GM19397 (cell line): ENCODE measurements at regions not wholly inside any gene's neighbourhood (a gene's known extent, or its start where the extent isn't known, plus 50 kb on each side); places are given as distances from the start of the nearest gene placed in this dataset.

Experiments used
- ATAC-seq: cut with Tn5 transposase; IDR thresholded peaks from one replicate; pipeline ENCODE4 v1.9.1; 2021; ENCODE audit warnings: mild to moderate bottlenecking, moderate library complexity; ENCODE audit not compliant: unreplicated experiment

GRCh38 chr13:104014803-104015645 is 948.8 kb upstream of the SLC10A2 start:
- ATAC-seq: no peak

GRCh38 chr13:104011505-104012241 is 945.5 kb upstream of the SLC10A2 start:
- no peak for ATAC-seq

DNA sequence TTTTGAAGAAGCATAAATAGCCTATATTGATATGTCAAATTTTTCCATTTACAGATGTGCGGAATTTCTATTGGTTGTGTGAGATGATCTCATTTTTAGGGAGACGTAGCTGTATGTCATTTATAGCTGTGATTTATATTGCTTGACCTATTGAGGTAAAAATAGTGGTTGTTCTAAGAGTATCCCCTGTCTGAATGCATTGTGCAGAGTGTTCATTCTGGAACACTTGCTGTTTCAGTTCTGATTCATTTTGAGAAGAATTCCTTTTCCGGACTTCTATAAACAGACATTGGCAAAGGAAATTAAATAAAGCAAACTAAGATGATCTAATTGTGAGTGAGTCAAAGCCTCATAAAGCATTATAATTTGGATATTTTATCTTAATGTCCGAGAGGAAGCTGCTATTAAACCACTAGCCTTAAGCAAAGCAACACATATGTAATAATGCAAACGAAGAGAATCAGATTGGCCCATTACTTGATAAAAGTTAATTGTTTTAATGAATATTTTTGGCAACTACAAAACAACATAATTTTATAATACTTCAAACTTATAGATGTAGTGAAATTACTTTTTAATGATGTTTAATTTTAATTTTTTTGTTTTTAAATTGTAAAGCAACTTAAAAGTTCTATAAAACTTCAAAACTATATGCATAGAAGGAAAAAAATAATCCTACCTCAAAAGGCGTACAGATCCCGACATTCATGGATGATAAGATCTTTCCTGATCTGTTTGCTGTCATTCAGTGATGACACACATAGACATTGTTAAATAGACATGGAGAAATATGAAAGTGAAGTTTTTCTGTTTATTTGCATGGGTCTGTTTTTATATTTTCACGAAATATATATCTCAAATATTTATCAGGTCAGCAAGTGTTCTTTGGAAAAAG is 942.6 kb upstream of the SLC10A2 start:
- no peak for ATAC-seq

GRCh38 chr13:104008075-104008474 is 941.9 kb upstream of the SLC10A2 start:
- ATAC-seq: no peak

DNA sequence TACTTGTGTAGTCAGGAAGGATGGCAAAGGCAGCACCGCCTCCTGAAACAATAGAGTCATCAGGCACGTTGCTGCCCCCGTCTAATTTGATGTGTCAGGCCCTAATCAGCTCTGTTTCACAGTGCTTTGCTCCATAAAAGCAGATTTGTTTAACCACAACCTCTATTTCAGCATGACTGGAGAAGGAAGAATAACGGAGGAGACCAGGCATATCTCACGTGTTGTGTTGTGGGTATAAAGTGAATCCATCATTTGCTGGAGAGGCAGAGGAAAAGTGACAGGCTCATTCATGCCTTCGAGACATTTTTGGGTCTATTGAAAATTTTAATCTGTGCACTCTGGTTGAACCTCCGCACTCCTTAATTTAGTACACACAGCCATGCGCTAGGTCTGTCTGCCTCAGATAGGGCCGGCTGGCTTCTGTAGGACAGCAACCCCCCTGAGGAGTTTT is 940.4 kb upstream of the SLC10A2 start:
- no peak for ATAC-seq

GRCh38 chr13:104004572-104004971 is 938.4 kb upstream of the SLC10A2 start:
- ATAC-seq: no peak

DNA sequence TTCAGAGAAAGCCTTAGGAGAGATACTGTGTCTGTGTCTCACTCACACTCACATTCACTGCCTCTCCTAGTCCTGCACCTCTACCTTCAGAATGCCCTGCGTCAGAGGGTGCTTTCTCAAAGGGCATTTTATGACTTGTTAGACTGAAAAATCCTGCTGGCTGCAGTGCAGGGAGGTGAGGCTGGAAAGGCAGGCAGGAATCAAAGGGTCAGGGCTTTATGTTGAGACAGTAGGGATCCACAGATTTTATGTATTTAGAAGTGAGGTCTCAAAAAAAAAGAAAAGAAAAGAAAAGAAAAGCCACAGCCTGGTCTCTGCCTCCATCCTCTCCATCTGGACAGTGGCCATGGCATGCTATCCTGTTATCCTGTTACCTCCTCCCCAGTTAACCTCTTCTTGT is 936.0 kb upstream of the SLC10A2 start:
- no peak for ATAC-seq

GRCh38 chr13:104001766-104002165 is 935.5 kb upstream of the SLC10A2 start:
- ATAC-seq: no peak

DNA sequence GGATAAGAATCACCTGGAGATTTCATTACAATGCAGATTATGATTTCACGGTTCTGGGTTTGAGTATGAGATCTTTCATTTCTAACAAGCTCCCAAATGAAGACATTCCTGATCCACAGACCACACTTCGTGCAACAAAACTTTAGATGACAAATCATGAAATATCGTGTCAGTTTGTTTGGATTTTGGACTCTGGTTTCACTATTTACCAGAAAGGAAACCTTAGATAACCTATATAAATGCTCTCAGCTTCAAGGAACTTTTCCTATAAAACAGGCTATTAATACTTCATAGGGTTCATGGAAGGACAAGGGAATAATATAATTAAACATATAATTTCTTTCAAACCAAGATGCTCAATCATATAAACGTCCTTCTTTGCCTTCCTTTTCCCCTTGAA is 930.5 kb upstream of the SLC10A2 start:
- no peak for ATAC-seq

DNA sequence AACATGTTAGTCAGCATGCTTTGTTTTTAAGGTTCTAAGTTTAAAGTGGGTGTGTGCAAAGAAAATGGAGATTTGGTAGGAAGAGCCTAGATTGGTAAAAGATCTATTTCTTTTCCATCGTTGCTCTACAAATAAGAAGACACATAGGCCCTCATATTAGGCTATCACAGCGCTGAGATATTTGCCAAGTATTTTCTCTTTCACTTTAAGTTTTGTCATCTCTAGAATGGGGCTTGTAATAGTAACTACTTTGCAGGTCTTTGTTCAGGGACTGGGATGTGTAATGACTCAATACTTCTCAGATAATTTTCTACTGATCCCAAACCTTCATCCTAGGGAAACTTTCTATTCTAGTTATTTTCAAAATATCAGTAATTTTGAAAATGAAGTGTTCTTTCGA is 917.7 kb upstream of the SLC10A2 start:
- ATAC-seq: no peak

- ATAC-seq: no peak
Observed at GRCh38 chr13:103976371-103976770, 910.2 kb upstream of the SLC10A2 start.

DNA sequence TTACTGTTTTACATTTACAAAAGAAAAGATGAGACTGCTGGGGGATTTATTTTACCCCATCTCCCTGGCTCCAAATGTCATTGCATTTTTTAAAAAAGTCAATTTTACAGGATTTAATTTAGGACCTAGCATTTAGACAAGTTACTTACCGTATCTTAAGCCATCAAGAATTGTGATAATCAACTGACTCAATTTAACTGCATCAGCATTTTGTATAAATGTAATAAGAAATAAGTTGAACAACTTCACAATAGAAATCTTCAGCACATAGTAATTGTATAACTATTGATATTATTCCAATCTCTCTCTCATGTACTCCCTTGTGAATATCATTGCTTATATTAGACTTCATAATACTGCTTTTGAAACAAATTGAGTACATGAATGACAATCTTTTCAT is 907.5 kb upstream of the SLC10A2 start:
- ATAC-seq: no peak

DNA sequence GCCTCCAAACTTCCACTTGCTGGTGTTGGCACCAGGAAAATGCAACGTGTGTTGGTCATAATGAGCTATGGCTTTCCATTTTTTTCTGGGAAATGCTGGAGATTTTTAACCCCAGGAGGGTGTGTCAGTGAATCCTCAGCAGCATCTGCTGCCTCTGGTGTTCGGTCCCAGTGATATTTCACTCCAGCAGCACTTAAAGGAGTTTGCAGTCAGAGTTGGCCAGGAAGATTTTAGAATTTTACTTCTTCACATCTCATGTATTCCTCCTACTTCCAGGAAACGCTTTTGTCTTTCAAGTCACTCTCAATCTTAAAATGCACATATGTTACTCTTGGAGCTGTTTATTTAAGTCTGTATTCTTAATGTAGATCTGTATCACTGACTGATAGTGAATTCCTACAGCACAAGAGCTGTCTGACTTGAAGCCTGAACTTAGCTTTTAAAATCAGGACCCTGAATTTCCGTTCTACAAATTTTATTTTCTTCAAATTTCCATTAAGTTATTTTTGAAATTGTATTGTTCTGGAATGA is 903.4 kb upstream of the SLC10A2 start:
- ATAC-seq: no peak

DNA sequence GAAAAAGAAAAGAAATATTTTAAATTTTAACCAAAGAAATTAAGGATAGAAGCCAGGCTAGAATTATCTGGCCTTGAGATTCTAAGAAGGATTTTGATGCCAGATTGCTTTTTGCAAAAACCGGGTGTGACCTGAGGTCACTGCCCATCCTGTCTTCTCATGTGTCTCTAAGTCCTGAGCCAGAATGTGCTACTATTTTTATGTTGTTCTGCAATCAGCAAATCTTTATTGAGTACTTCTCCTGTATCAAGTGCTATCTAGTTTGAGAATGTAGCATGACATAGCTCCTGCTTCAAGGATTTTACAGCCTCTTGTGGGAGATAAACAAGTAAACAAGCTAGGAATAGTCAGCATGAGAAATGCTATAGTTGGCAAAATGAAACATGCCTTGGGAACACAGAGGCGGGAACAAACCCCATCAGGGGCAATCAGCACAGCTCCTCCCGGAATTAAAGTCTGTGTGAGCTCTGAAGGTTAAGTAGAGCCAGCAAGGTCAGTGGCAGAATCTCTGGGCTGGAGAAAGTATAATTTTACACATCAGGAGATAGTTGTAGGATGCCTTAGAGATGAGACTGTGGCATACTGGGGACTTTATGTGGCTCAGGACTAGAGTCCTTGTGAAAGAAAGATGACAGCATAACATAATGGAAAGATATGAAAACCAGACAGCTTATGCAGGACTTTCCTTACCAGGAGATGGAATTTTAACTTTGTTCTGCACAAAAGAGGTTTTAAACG is 899.5 kb upstream of the SLC10A2 start:
- ATAC-seq: no peak

- ATAC-seq: no peak
Observed at GRCh38 chr13:103961784-103962183, 895.6 kb upstream of the SLC10A2 start.

DNA sequence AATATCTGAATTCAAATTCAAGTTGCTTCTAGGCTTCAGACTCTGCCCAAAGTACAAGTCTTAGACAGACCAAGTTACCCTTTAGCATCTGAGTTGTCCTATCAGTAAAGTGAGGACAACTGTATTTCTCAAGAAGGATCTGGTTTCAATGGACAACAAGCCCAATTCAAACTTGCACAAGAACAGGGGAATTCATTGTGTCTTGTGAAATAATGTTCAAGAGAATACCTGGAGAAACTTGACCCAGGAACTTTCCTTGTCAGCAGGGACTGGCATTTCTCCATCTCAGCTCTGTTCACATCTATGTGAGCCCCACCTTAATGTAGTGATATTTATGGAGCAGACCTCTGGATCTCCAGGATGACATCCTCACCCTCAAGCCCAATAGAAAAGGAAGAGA is 894.9 kb upstream of the SLC10A2 start:
- ATAC-seq: no peak

GRCh38 chr13:103960001-103960400 is 893.8 kb upstream of the SLC10A2 start:
- no peak for ATAC-seq

DNA sequence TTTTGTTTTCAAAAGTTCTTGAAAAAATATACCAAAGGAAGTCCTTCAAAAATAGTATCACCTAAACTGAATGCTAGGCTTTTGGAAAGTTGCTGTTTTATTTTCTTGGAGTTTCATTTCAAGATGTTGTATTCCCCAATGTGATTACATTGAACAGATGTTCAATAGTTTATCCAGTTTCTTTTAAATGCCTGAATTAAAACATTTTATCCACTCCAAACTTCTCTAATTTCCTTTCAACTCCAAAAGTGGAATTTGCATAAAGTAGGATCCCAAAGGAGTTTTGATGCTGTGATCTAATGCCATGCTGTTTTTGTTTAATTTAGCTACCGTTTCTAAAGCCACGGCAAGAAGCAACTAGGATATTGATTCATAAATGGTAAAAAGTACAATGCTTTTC is 892.5 kb upstream of the SLC10A2 start:
- ATAC-seq: no peak

DNA sequence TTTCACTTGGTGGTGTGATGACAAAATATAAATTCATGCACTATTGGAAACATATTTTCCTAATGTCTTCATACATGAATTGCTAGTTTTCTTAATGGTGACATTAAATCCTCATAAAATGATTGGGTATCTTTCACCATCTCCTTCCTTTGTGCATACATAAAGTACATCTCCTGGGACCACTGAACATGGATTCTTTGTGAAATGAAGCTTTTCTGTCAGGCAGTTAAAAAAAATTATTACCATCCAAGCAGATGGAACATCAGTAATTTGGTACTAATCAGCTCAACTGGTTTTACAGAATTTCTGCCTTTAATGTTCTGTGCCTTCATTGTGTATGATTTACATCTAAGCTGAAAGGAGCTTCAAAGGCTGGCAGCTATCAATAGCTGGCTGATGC is 891.7 kb upstream of the SLC10A2 start:
- ATAC-seq: no peak

DNA sequence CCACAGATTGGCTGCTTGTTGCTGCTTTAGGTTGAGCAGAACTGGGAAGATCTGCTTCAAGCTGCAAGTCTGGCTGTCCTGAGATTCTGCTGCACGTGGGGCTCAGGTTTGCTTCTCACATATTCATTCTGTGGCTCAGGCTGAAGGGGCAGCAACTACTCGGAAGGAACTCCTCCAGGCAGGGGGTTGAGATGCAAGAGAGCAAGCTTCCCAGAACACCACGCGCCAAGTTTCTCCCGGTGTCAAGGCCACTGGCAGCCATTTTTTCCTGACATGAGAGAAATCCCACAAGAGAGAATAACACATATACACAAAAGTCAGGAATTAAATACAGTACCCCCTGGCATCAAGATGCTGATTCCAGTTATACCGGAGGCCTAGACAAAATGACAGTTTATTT is 887.6 kb upstream of the SLC10A2 start:
- no peak for ATAC-seq
